DMS153 treated with DMSO at 0.1 percent for 48 hours (cell line): ENCODE measurements at regions not wholly inside any gene's neighbourhood (a gene's known extent, or its start where the extent isn't known, plus 50 kb on each side); places are given as distances from the start of the nearest gene placed in this dataset.

Source experiments
- DNase-seq: peaks from one replicate; lab custom pipeline; 2025; ENCODE audit not compliant: unreplicated experiment; lab: John Stamatoyannopoulos, UW

DNA sequence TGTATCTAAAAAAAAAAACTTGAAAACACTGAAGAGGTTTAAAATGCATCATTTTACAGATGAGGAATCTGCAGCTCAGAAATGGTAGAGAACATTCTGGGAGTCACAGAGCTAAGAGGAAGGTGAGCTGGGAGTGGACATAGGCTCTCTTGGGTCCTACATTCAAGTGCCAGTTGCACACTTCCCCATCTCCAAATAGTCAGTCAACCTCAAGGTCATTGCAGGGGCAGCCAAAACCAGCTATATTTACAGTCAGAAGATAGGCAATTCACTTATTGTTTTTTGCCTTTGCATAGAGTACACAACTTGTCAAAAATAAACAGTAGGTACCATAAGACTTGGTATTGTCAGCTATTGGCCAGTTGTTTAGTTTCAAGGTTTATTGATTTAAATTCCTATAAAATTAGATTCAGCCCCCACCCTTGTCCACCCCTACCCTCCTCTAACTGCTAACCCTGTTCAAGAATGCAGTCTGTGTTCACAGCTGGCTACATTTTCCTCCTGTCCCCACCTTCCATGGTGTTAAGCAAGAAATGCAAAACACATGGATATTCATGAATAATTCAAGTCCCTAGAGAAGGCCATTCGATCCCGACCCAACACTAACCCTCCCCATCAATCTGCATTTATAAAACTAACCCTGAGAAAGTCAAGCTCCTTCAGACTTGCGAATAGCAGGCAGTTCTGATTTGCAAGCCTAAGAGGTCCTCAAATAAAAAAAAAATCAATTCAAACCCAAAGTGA lies 567.0 kb upstream of the MCTP2 start:
- DNase-seq: no peak

DNA sequence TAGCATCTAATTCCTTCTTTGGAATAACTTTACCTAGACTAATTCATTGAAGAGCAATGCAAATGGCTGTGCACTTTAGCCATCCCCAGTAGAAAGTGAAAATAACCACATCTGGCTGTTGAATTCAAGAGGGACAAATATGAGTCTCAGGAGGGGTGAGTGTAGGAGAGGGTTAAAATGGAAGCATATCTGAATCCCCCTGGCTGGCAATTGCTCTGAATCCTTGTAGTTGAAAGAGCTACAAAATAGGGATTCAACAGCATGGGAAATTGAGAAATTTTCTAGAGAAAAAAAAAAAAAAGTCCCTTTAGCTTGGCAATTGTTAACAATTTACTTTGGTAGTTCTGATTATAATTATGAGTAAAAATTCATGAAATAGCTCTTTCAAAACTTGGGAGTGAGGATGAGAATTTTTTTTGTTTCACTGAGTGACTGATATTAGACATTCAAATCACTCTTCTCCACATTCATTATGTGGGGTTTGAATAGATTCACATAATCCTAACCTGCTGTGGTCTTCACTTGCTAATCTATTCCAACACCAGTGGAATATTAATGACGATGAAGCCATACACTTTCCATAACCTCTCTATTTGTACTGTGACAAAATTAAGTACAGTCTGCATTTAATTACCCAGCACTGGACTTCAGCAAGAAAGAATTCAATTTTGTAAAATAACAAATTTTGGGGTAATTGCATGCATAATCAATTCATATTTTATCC lies 569.0 kb upstream of the MCTP2 start:
- DNase-seq: no peak

DNA sequence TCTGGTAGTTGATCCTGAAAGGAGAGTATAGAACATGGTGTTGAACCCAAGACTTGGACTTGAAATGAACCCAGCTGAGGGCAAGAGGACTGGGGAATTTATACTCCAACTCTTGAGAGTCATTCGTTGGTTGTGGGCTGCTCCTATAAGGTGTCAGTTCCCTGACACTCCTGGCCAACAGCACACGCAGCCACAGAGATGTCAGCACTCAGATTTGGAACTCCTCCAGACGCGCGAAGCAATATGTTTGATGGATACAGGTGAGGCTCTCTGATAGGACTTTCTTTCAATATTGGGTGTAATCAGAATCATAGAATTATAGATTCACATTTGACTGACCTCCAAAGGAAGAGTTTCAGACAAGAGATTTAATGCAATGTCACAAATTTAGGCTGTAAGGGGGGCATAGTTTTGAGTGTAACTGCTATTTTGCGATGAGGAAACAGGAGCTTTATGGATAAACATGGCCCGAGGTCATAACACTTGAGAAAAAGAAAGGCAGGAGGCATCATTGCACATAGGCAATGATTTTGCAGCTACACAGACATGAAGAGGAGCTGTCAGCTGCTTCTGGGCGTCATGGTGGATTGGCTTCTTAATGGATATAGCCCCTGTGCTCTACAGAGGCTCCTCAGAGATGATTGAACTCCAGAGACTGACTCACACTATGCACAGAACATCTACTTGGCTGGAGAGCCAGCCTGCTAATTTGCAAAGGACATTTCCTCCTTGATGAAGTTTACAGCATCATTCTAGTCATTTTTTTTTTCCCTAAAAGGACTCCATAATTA lies 569.2 kb upstream of the RGMA start:
- DNase-seq: no peak

DNA sequence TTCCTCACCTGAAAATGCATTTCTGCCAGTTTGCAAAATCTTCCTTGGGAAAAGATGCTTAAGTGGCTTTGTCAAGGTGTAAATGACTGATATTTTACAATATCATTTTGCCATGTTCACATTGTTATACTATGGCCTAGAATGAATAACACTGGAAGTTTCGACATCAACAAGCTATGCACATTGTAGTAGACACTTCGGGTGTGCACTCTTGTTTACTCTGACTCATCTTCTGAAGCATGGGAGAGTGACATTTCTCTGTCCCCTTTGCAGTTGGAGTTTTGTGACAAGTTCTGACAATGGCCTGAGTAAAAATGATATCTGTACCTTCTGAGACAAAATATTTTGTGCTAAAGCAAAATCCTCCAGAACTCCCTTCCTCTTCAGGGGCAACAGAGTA lies 567.0 kb upstream of the RGMA start:
- DNase-seq: no peak

DNA sequence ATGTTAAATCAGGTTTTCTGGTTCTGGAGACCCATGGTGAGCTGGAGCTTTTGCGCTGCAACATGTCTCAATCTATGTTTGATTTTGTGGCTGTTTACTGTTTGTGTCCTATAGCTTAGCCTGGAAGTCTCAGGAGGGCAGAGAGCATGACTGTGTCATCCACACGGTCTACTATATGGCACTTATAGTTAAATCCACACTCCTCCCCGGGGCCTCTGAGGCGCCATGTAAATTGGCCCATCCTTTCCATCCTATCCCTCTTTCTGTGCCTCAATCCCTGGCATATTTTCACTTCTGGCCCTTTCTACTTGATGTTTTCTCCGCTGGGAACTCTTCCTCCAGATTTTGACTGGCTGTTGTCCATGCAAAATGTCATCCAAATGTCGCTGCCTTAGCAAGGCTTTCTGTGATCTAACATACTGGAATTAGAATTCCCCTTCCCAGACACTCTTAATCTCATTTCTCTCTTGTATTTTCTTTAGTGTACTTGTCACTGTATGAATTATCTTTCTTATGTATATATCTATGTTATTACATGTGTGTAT lies 560.8 kb upstream of the RGMA start:
- no peak for DNase-seq

DNA sequence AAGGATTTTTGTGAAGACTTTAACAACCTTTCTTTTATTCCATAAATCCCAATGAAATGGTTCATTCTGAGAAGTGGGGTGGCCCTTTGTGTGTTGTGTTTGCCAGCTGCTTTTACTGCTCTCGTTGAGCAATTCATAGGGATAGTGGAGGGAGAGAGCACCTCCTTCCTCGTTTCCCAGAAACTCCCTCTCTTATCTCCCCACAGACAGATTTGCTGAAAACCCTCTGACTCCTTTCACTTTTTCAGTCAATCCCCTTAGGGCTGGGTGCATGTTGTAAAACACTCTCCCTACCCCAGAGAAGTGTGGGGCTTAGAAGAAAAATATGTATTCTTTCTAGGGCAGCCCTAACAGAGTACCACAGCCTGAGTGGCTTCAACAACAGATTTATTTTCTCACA lies 557.2 kb upstream of the RGMA start:
- no peak for DNase-seq

DNA sequence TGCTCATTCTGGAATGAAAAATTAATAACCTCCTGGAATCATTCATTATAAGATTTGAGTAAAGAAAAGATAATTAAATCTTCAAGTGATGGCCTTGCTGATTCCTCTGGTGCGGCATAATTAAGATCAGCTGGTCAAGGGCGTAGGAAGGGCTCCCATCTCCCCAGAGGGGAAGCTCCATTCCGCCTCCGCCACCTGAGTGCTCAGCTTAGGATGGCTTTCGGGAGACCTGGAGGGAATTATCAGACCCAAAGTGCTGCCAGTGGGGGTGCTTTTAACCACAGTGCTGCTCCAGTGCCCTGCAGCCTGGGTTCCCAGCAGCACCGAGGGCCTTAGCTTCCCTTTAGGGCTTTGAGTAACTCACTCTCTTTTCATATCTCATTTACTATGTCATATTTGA lies 556.6 kb upstream of the RGMA start:
- DNase-seq: no peak

DNA sequence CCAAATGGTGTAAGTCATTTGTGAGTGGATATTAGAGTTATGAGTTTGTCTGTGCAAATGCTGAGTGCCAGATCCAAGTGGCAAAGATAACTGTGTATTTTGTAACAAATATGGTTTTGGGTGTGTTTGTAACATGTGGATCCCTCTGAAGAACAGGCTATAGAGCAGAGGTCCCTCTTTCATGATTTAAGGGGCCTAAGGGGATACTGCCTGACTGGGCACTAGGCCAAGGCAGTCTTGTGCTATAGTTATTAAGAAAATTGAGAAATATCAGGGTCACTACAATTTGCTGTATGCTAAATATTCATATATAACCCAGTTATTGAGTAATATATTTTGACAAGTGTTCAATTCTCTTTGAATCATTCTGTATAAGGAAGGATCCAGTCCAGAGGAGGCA lies 555.6 kb upstream of the RGMA start:
- DNase-seq: no peak

DNA sequence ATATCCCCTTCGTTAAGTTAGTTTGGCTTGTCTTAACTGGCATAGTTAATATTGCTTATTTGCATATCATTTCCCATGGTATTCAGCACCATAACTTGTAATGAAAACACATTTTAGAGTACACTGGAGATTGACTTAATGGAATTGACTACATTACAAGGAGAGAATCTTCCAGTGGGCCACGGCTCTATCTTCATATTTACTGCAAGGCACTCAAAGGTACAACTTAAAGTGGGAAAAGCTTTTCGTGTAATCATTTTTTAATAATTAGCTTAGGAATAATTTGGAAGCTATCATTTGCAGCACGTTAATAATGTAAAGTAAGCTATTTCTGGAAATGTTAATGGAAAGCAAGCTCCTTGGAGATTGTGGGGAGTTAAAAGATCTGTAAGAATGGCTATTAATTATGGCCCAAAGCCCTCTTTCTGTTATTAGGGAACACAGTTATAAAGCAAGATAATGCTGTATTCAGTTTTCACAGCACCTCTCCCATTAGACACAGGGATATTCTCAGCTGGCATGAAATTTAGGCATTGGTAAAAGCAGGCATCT lies 551.5 kb upstream of the RGMA start:
- DNase-seq: no peak

- DNase-seq: no peak
These were observed 543.1 kb upstream of the RGMA start for GRCh38 chr15:93631958-93632618.

- DNase-seq: no peak
These were observed 530.6 kb upstream of the RGMA start for GRCh38 chr15:93619597-93619996.

DNA sequence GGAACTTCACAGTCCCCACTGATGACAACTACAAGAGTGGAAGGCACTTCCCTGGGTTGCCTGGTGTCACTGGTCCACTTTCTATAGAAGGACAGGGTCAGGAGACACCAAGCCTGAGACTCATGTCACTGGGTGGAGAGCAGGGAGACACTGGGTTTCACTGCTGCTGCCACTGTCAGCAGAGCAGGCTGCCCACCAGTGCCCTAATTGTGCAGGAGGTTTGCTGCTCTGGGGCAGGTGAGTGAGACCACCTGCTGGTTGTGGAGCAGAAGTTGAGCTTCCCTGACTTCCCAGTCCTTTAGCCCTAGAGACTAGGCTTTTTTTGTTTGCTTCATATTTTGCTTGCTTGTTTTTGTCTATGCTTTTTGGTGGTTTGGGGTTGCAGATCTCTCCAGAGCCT lies 528.4 kb upstream of the RGMA start:
- DNase-seq: no peak

DNA sequence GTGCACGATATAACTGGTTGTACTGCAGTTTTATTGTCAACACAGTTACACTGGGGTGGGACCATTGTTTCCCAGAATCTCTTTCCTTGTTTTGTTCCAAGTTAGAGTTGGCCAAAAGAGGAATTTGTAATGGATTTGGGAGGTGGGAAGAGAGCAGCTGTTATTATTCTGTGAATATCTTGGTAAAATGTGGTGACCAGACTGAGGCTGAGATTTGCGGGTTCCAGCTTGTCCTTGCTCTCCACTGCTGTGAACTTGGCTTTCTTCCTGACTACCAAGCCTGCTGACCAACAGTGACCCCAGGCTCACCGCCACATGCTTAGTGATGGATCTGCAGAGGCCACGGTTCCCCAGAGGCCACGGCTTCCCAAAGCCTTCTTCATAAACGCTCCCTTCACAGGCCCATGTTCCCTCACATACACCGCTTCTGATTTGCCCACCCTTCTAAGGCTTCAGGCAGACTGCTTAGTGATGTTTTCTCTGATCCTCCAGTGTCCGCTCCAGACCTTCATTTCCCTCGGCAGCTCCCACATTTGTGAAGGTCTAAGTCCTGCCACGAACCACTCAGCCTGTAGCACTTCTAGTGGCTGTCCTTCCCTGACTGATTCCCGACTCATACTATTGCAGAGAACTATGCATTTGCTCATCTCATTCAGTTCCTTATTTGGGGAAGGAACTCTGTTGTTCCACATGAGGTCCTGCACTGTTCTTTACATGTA lies 525.5 kb upstream of the RGMA start:
- no peak for DNase-seq

GRCh38 chr15:93613386-93613785 lies 524.4 kb upstream of the RGMA start:
- DNase-seq: no peak

DNA sequence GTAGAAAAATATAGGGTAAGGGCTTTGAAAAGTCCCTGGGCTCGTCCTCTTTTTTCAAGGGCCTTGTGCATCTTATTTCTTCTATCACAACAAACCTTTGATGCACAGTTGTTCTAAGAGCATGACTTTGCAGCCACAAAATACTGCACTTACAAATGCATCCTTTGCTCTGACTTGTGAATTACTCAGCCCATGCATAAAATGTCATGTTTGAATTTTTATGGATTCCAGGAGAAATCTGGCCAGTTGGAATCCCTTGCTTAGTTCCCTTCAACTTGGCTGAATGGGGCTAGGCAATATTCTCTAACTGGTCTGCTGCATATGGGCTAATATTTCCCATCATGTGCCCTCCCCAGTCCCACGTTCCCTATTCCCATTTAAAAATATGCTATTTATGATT lies 523.9 kb upstream of the RGMA start:
- no peak for DNase-seq

DNA sequence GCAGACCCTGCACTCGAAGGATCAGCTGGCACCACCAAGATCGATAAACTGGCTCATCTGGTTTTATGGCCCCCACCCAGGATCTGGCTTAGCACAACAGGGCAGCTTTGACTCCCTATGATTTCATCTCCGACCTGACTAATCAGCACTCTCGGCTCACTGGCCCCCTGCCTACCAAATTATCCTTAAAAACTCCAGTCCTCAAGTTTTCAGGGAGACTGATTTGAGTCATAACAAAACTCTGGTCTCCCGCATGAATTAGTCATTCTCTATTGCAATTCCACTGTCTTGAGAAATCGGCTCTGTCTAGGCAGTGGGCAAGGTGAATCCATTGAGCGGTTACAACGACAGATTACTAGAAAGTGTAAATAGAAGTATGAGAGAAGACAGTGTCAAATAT lies 521.9 kb upstream of the RGMA start:
- no peak for DNase-seq

DNA sequence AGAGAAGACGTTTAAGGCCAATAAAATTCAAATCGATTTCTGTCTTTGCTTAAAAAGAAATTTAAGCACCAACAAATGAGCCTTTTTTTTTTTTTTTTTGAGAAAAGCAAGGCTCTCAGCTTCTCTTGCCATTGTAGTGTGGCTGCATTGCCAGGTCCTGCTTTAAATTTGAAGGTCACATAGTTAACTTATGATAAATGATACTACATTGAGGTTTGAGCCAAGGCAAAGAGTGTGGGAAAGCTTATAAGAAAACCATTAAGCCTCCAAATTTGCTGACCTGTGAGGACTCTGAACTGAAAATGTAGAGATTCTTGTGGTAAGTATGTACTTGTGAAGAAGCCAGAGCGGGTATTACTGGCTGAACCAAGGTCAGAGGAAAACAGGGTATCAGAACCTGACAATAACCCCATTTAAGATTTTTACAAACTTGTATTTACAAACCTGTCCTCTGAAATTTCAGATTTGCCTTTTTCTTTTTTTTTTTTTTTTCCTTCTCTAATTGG lies 519.7 kb upstream of the RGMA start:
- DNase-seq: no peak

GRCh38 chr15:93603550-93603949 lies 514.5 kb upstream of the RGMA start:
- no peak for DNase-seq

- DNase-seq: no peak
These were observed 498.1 kb upstream of the RGMA start for GRCh38 chr15:93587059-93587521.

- no peak for DNase-seq
These were observed 496.0 kb upstream of the RGMA start for GRCh38 chr15:93585012-93585411.
